Breast epithelium (tissue), 3 donors: ENCODE measurements at regions not wholly inside any gene's neighbourhood (a gene's known extent, or its start where the extent isn't known, plus 50 kb on each side); places are given as distances from the start of the nearest gene placed in this dataset.

Experiments
- POLR2AphosphoS5 ChIP-seq, 3 donors: sonication (generic); formaldehyde crosslinking; IDR thresholded peaks; one replicate each; pipeline ENCODE4 v1.6.1; 2017; ENCODE audit warnings: antibody characterized with exemption in 3 of 3
- TF ChIP-seq, protein P1 (sequence below), 3 donors: fragments of 450-650 bp; IDR thresholded peaks; one replicate each; pipeline ENCODE4 v1.5.1; 2016 to 2017; ENCODE audit warnings: antibody characterized with exemption in 3 of 3, mild to moderate bottlenecking in 3 of 3, moderate library complexity in 3 of 3

DNA sequence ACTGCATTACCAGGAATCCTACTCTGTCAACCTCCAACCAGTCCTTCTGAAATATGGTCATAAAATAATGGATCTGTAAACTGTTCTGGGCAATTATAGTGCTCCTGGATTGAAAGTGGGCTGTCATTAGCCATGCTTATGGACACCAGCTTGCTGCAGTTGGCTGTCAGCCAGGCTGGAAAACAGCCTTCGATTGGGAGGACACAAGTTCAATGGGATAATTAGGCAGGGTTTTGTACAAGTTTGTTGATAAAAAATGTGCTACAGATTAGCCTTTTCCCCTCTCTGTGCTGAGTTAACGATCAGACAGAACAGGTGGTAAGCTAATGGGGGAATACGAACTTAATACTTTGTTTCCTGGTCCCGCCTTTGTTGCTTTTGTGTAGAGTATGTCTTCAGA lies 413.9 kb downstream of the DUSP10 start:
- TF ChIP-seq, protein P1, sequence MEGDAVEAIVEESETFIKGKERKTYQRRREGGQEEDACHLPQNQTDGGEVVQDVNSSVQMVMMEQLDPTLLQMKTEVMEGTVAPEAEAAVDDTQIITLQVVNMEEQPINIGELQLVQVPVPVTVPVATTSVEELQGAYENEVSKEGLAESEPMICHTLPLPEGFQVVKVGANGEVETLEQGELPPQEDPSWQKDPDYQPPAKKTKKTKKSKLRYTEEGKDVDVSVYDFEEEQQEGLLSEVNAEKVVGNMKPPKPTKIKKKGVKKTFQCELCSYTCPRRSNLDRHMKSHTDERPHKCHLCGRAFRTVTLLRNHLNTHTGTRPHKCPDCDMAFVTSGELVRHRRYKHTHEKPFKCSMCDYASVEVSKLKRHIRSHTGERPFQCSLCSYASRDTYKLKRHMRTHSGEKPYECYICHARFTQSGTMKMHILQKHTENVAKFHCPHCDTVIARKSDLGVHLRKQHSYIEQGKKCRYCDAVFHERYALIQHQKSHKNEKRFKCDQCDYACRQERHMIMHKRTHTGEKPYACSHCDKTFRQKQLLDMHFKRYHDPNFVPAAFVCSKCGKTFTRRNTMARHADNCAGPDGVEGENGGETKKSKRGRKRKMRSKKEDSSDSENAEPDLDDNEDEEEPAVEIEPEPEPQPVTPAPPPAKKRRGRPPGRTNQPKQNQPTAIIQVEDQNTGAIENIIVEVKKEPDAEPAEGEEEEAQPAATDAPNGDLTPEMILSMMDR (IDR thresholded peaks at IDR 0.05): no peak
- no peak for TF ChIP-seq POLR2AphosphoS5 (IDR thresholded peaks at IDR 0.05)
